Heart left ventricle (tissue), 13 donors: ENCODE measurements at regions not wholly inside any gene's neighbourhood (a gene's known extent, or its start where the extent isn't known, plus 50 kb on each side); places are given as distances from the start of the nearest gene placed in this dataset.

Source experiments
- CTCF ChIP-seq, 12 donors: fragments of 200-600 bp; sonication (generic) in 4 of 12; IDR thresholded peaks; one replicate each; pipeline versions ENCODE4 v1.5.0 to v1.8.0; 2018 to 2022; ENCODE audit warnings: antibody characterized with exemption in 12 of 12, mild to moderate bottlenecking in 5 of 12
- POLR2A ChIP-seq, 2 donors: fragments of 450-650 bp; IDR thresholded peaks; one replicate each; pipeline ENCODE4 v1.6.1; 2017; ENCODE audit warnings: antibody characterized with exemption in 2 of 2, mild to moderate bottlenecking in 2 of 2, moderate library complexity in 2 of 2
- donor health status: ischemic (EF 13 %, LVEDD 7.1; RV severe dilation, severe dysfunction).
- donor health status: DM: no; HTN: yes; CAD: no.
- donor health status: DM: no; HTN: no; CAD: no.
- donor health status: ischemic (EF 25% LVEDD 6.9; RV normal size, moderate dysfunction).
- donor health status: ischemic (EF 25% LVEDD 5.7; RV mildly dilated, moderate dysfunction).
- donor health status: ischemic (EF 35%, LVEDD 5.7; RV mildly dilated, moderate dysfunction).
- donor health status: nonischemic (EF 11% LVEDD 7.7; RV severe dilation, severe dysfunction).
- donor health status: DM: yes; HTN: yes; CAD: no.
- donor health status: PGD.
- donor health status: ischemic (EF 29% LVEDD 5.4; RV normal size, mild dysfunction).
- donor health status: nonischemic (EF 23%, LVEDD 6.1; RV moderate dilation, normal function).

DNA sequence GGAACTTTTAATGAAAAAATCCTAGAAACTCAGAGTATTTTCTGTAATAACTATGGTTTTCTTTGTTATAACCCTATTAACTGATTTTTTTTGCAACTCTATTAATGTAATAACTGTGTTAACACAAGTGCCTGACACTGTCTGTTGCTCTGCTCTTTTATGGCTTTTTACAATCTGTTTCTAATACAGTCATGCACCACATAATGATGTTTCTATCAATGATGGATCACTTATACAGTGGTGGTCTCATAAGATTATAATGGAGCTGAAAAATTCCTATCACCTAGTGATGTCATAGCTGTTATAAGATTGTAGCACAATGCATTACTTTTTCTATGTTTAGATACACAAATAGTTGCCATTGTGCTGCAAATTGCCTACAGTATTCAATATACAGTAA, 123.1 kb upstream of the SV2C start:
- TF ChIP-seq POLR2A (IDR thresholded peaks at IDR 0.05), result no peak
- TF ChIP-seq CTCF (IDR thresholded peaks at IDR 0.05), result no peak
